ENCODE measurements at regions not wholly inside any gene's neighbourhood (a gene's known extent, or its start where the extent isn't known, plus 50 kb on each side); places are given as distances from the start of the nearest gene placed in this dataset.

- no peak for DNase-seq
Measured at GRCh38 chr7:26011039-26011696, 140.8 kb upstream of the NFE2L3 start.

GRCh38 chr7:26013551-26014083, 138.4 kb upstream of the NFE2L3 start:
- no peak for DNase-seq

GRCh38 chr7:26022982-26023381, 129.0 kb upstream of the NFE2L3 start:
- no peak for DNase-seq

- DNase-seq: no peak
Measured at GRCh38 chr7:26029911-26030310, 122.1 kb upstream of the NFE2L3 start.

GRCh38 chr7:26034391-26034790, 117.6 kb upstream of the NFE2L3 start:
- DNase-seq: peak in 1 of 5 donors; percentile 5

GRCh38 chr7:26035552-26035951, 116.4 kb upstream of the NFE2L3 start:
- DNase-seq: no peak

GRCh38 chr7:26036092-26036491, 115.9 kb upstream of the NFE2L3 start:
- no peak for DNase-seq

GRCh38 chr7:26038201-26038990, 113.6 kb upstream of the NFE2L3 start:
- no peak for DNase-seq

GRCh38 chr7:26040085-26040484, 111.9 kb upstream of the NFE2L3 start:
- no peak for DNase-seq

GRCh38 chr7:26042237-26042636, 109.8 kb upstream of the NFE2L3 start:
- no peak for DNase-seq

- DNase-seq: no peak
Measured at GRCh38 chr7:26043801-26044200, 108.2 kb upstream of the NFE2L3 start.

- DNase-seq: no peak
Measured at GRCh38 chr7:26044320-26044719, 107.7 kb upstream of the NFE2L3 start.

- DNase-seq: no peak
Measured at GRCh38 chr7:26046150-26046549, 105.8 kb upstream of the NFE2L3 start.

GRCh38 chr7:26046878-26047277, 105.1 kb upstream of the NFE2L3 start:
- DNase-seq: no peak

- no peak for DNase-seq
Measured at GRCh38 chr7:26048663-26049062, 103.3 kb upstream of the NFE2L3 start.

GRCh38 chr7:26049081-26049480, 102.9 kb upstream of the NFE2L3 start:
- DNase-seq: no peak

GRCh38 chr7:26051021-26051420, 101.0 kb upstream of the NFE2L3 start:
- no peak for DNase-seq

GRCh38 chr7:26052706-26053105, 99.3 kb upstream of the NFE2L3 start:
- DNase-seq: no peak

- no peak for DNase-seq
Measured at GRCh38 chr7:26054386-26054785, 97.6 kb upstream of the NFE2L3 start.

GRCh38 chr7:26055241-26055640, 96.8 kb upstream of the NFE2L3 start:
- DNase-seq: no peak

- no peak for DNase-seq
Measured at GRCh38 chr7:26060733-26061677, 91.0 kb upstream of the NFE2L3 start.

GRCh38 chr7:26061678-26062603, 90.1 kb upstream of the NFE2L3 start:
- DNase-seq: peak; percentile 33 to 66 (median 56)
